Endothelial cell of umbilical vein (primary cell): ENCODE measurements at regions not wholly inside any gene's neighbourhood (a gene's known extent, or its start where the extent isn't known, plus 50 kb on each side); places are given as distances from the start of the nearest gene placed in this dataset.

Source experiments
- CTCF ChIP-seq, 2 donors: IDR thresholded peaks; 1 replicate in 1 of 2; 2 replicates in 1 of 2; pipeline ENCODE4 v1.5.1; 2011; ENCODE audit warnings: low read length in 2 of 2, mild to moderate bottlenecking in 2 of 2, moderate library complexity in 2 of 2, control low read depth in 1 of 2, inconsistent platforms in 1 of 2, low read depth in 1 of 2; ENCODE audit not compliant: insufficient read depth in 1 of 2; ENCODE audit errors: extremely low read depth in 1 of 2
- EZH2 ChIP-seq: IDR thresholded peaks from 2 replicates; pipeline ENCODE4 v1.6.1; 2012; ENCODE audit warnings: borderline replicate concordance, low read depth, mild to moderate bottlenecking, moderate library complexity, low read length, inconsistent platforms; ENCODE audit not compliant: severe bottlenecking
- POLR2A ChIP-seq: IDR thresholded peaks from 2 replicates; pipeline ENCODE4 v1.6.1; 2012; ENCODE audit warnings: low read depth, mild to moderate bottlenecking, control low read depth, low read length
- POLR2AphosphoS5 ChIP-seq: IDR thresholded peaks from 2 replicates; pipeline ENCODE4 v1.6.1; 2012; ENCODE audit warnings: low read depth, mild to moderate bottlenecking, control low read depth, low read length, moderate library complexity; ENCODE audit not compliant: insufficient read depth

- TF ChIP-seq EZH2 (no peak), CTCF (IDR thresholded peaks at IDR 0.05; ENCODE audit: extremely low read depth in 1 of 2, insufficient read depth in 1 of 2, low read depth in 1 of 2, low read length in 2 of 2) (no peak), POLR2A (no peak), POLR2AphosphoS5 (no peak)
Observed at GRCh38 chr6:99745651-99746050, 139.0 kb downstream of the PRDM13 start.
